Hepatic stellate cell (primary cell): ENCODE measurements at regions not wholly inside any gene's neighbourhood (a gene's known extent, or its start where the extent isn't known, plus 50 kb on each side); places are given as distances from the start of the nearest gene placed in this dataset.

Experiments used
- DNase-seq: peaks from one replicate; pipeline ENCODE4 v3.0.0; 2011; ENCODE audit warnings: low spot score

GRCh38 chr11:127723714-127724113 lies 723.1 kb upstream of the KIRREL3 start:
- DNase-seq, result no peak

- no peak for DNase-seq
Measured at GRCh38 chr11:127713226-127713625, 712.7 kb upstream of the KIRREL3 start.

- DNase-seq, result no peak
Measured at GRCh38 chr11:127711748-127712147, 711.2 kb upstream of the KIRREL3 start.

GRCh38 chr11:127710831-127711230 lies 710.3 kb upstream of the KIRREL3 start:
- no peak for DNase-seq

GRCh38 chr11:127709960-127710359 lies 709.4 kb upstream of the KIRREL3 start:
- DNase-seq, result no peak

GRCh38 chr11:127693686-127694085 lies 693.1 kb upstream of the KIRREL3 start:
- no peak for DNase-seq

GRCh38 chr11:127683321-127683720 lies 682.8 kb upstream of the KIRREL3 start:
- DNase-seq, result no peak

GRCh38 chr11:127679816-127680545 lies 679.4 kb upstream of the KIRREL3 start:
- no peak for DNase-seq

GRCh38 chr11:127678631-127679030 lies 678.1 kb upstream of the KIRREL3 start:
- DNase-seq, result no peak

GRCh38 chr11:127677660-127678425 lies 677.3 kb upstream of the KIRREL3 start:
- no peak for DNase-seq

- no peak for DNase-seq
Measured at GRCh38 chr11:127675581-127675980, 675.0 kb upstream of the KIRREL3 start.

- DNase-seq, result no peak
Measured at GRCh38 chr11:127674754-127675153, 674.2 kb upstream of the KIRREL3 start.

GRCh38 chr11:127670374-127671119 lies 670.0 kb upstream of the KIRREL3 start:
- DNase-seq, result no peak

GRCh38 chr11:127656116-127656836 lies 655.7 kb upstream of the KIRREL3 start:
- DNase-seq, result no peak

GRCh38 chr11:127653076-127653475 lies 652.5 kb upstream of the KIRREL3 start:
- DNase-seq, result no peak

- no peak for DNase-seq
Measured at GRCh38 chr11:127651888-127652221, 651.3 kb upstream of the KIRREL3 start.

- DNase-seq, result no peak
Measured at GRCh38 chr11:127651175-127651887, 650.8 kb upstream of the KIRREL3 start.

GRCh38 chr11:127649958-127650357 lies 649.4 kb upstream of the KIRREL3 start:
- DNase-seq, result no peak

GRCh38 chr11:127649071-127649470 lies 648.5 kb upstream of the KIRREL3 start:
- DNase-seq, result no peak

- no peak for DNase-seq
Measured at GRCh38 chr11:127648583-127648982, 648.0 kb upstream of the KIRREL3 start.

GRCh38 chr11:127644366-127644765 lies 643.8 kb upstream of the KIRREL3 start:
- no peak for DNase-seq
